Osteocyte (in vitro differentiated cells): ENCODE measurements at regions not wholly inside any gene's neighbourhood (a gene's known extent, or its start where the extent isn't known, plus 50 kb on each side); places are given as distances from the start of the nearest gene placed in this dataset.

ENCODE experiments used
- DNase-seq: peaks from one replicate; pipeline ENCODE4 v3.0.0; 2021; ENCODE audit warnings: mixed read lengths; ENCODE audit not compliant: unreplicated experiment; ENCODE audit errors: extremely low spot score
- H3K27ac Mint-ChIP-seq: one replicate; pipeline ENCODE4 v1.8.0; 2021; ENCODE audit warnings: mild to moderate bottlenecking, mixed read lengths; ENCODE audit not compliant: unreplicated experiment
- H3K27me3 Mint-ChIP-seq: one replicate; pipeline ENCODE4 v1.8.0; 2021; ENCODE audit warnings: mixed read lengths; ENCODE audit not compliant: unreplicated experiment
- H3K36me3 Mint-ChIP-seq: one replicate; pipeline ENCODE4 v1.8.0; 2021; ENCODE audit warnings: mixed read lengths; ENCODE audit not compliant: unreplicated experiment
- H3K4me1 Mint-ChIP-seq: one replicate; pipeline ENCODE4 v1.8.0; 2021; ENCODE audit warnings: mixed read lengths; ENCODE audit not compliant: unreplicated experiment
- H3K4me3 Mint-ChIP-seq: one replicate; pipeline ENCODE4 v1.8.0; 2021; ENCODE audit warnings: mild to moderate bottlenecking, moderate library complexity, mixed read lengths; ENCODE audit not compliant: unreplicated experiment
- H3K9me3 Mint-ChIP-seq: one replicate; pipeline ENCODE4 v1.8.0; 2021; ENCODE audit warnings: mixed read lengths; ENCODE audit not compliant: unreplicated experiment
- CTCF ChIP-seq: fragments of 200-600 bp; sonication (generic); IDR thresholded peaks from 2 replicates; pipeline ENCODE4 v1.5.0; 2021; ENCODE audit warnings: antibody characterized with exemption, mild to moderate bottlenecking, moderate library complexity

- H3K27me3 Mint-ChIP-seq = no peaks in the 10 kb centered on the region
- H3K36me3 Mint-ChIP-seq = no peaks in the 10 kb centered on the region
- no peak overlapping the region for H3K4me3 Mint-ChIP-seq
- no peak for DNase-seq
- H3K9me3 Mint-ChIP-seq = no peaks in the 10 kb centered on the region
- no peaks in the 10 kb centered on the region for H3K4me1 Mint-ChIP-seq
- TF ChIP-seq CTCF = no peak
- H3K27ac Mint-ChIP-seq = no peak overlapping the region
These were observed 368.8 kb upstream of the TSHZ3 start for GRCh38 chr19:31718032-31718431.

GRCh38 chr19:31718898-31719297 is 369.7 kb upstream of the TSHZ3 start:
- Mint-ChIP-seq H3K27ac (no peak overlapping the region), H3K27me3 (no peaks in the 10 kb centered on the region), H3K9me3 (no peaks in the 10 kb centered on the region), H3K4me3 (no peak overlapping the region), H3K4me1 (no peaks in the 10 kb centered on the region), H3K36me3 (no peaks in the 10 kb centered on the region)
- no peak for DNase-seq
- TF ChIP-seq CTCF = no peak

GRCh38 chr19:31723101-31723500 is 373.9 kb upstream of the TSHZ3 start:
- DNase-seq = no peak
- Mint-ChIP-seq H3K9me3 (no peaks in the 10 kb centered on the region), H3K27ac (no peak overlapping the region), H3K36me3 (no peaks in the 10 kb centered on the region), H3K4me1 (no peaks in the 10 kb centered on the region), H3K27me3 (no peaks in the 10 kb centered on the region), H3K4me3 (no peak overlapping the region)
- no peak for TF ChIP-seq CTCF

GRCh38 chr19:31725051-31725450 is 375.8 kb upstream of the TSHZ3 start:
- Mint-ChIP-seq H3K36me3 (no peaks in the 10 kb centered on the region), H3K27ac (no peak overlapping the region), H3K4me3 (no peak overlapping the region), H3K4me1 (no peaks in the 10 kb centered on the region), H3K27me3 (no peaks in the 10 kb centered on the region), H3K9me3 (peaks cover 6% of the 10 kb centered on the region)
- no peak for DNase-seq
- no peak for TF ChIP-seq CTCF

- Mint-ChIP-seq H3K36me3 (no peaks in the 10 kb centered on the region), H3K9me3 (peaks cover 6% of the 10 kb centered on the region), H3K27ac (no peak overlapping the region), H3K27me3 (no peaks in the 10 kb centered on the region), H3K4me3 (no peak overlapping the region), H3K4me1 (no peaks in the 10 kb centered on the region)
- peak; percentile 53 for DNase-seq
- no peak for TF ChIP-seq CTCF
These were observed 378.3 kb upstream of the TSHZ3 start for GRCh38 chr19:31727536-31727935.
